ENCODE measurements at regions not wholly inside any gene's neighbourhood (a gene's known extent, or its start where the extent isn't known, plus 50 kb on each side); places are given as distances from the start of the nearest gene placed in this dataset.

- TF ChIP-seq CTCF (IDR thresholded peaks at IDR 0.05) (no peak), POLR2AphosphoS5 (IDR thresholded peaks at IDR 0.05) (no peak), EP300 (IDR thresholded peaks at IDR 0.05; ENCODE audit: low read depth) (no peak), POLR2A (IDR thresholded peaks at IDR 0.05) (no peak)
These were observed 610.4 kb upstream of the NETO1 start for GRCh38 chr18:73478191-73478590.

Measured in transverse colon (tissue), 4 donors.